ENCODE measurements at regions not wholly inside any gene's neighbourhood (a gene's known extent, or its start where the extent isn't known, plus 50 kb on each side); places are given as distances from the start of the nearest gene placed in this dataset.

DNA sequence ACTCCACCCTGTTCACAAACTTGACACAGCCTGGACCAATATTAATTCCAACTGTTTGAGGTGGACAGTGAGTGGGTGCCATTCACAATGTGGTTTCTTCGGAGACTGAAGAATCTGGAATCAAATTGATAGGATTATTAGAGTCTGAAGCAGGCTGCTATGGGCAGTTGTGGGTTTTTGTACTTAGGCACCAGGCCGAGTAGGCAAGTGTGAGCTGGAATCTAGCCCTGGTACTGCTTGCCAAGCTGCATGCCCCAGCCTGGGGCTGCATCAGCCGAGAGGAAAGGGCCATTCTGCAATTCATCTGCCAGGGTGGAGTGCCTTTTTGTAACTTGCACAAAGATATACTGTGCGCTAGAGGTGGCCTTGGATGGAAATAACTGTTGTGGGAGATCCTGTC lies 654.7 kb upstream of the FANCL start:
- TF ChIP-seq, protein P1, sequence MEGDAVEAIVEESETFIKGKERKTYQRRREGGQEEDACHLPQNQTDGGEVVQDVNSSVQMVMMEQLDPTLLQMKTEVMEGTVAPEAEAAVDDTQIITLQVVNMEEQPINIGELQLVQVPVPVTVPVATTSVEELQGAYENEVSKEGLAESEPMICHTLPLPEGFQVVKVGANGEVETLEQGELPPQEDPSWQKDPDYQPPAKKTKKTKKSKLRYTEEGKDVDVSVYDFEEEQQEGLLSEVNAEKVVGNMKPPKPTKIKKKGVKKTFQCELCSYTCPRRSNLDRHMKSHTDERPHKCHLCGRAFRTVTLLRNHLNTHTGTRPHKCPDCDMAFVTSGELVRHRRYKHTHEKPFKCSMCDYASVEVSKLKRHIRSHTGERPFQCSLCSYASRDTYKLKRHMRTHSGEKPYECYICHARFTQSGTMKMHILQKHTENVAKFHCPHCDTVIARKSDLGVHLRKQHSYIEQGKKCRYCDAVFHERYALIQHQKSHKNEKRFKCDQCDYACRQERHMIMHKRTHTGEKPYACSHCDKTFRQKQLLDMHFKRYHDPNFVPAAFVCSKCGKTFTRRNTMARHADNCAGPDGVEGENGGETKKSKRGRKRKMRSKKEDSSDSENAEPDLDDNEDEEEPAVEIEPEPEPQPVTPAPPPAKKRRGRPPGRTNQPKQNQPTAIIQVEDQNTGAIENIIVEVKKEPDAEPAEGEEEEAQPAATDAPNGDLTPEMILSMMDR (IDR thresholded peaks at IDR 0.05; ENCODE audit: unreplicated experiment), result no peak
- Mint-ChIP-seq H3K27me3 (ENCODE audit: unreplicated experiment) (peaks cover 65% of the 10 kb centered on the region), H3K4me3 (ENCODE audit: low read depth, unreplicated experiment) (no peak overlapping the region), H3K27ac (ENCODE audit: unreplicated experiment) (no peak overlapping the region), H3K4me1 (ENCODE audit: low read depth, unreplicated experiment) (no peaks in the 10 kb centered on the region), H3K9me3 (ENCODE audit: low read depth, unreplicated experiment) (no peaks in the 10 kb centered on the region), H3K36me3 (ENCODE audit: insufficient read depth, unreplicated experiment) (no peaks in the 10 kb centered on the region)
- no peak for DNase-seq
- BruUV-seq (replicated peaks), result no TSS peak
- CTCF ChIA-PET, result no interaction called here
- intact Hi-C loops (cut with micrococcal nuclease; ENCODE audit: unreplicated experiment), result no loop called here

DNA sequence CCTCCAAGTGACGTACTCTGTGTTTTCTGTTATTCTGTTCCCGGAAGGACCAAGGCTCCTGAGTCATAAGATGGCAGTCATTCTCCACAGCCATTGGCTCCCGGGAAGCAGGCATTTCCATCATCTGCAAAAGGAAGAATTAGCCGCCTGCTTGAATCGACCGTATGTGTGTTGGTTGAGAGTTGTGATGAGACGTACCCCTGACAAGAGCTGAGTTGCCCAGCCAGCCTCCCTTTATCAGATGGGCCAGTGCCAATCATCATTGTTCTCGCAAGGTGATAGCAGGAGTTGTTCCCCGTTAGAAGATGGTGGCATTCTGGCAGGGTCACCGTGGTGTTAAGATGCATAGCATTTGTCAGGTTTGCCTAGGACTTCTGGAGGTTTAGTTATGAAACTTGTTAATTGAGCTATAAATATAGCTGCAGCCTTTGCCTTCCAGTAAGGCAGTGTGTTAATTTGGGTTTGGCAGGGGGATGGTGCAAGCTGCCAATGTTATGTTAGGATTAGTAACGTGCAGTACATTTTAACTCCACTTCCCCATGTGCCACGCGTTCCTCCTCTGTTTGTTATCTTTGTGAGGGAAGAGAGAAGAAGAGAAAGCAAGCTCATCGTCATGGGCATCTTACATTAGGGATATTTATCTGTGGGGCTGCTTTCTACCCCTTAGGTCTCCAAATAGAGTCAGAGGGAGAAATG lies 652.7 kb upstream of the FANCL start:
- Mint-ChIP-seq H3K4me3 (ENCODE audit: low read depth, unreplicated experiment) (no peak overlapping the region), H3K27ac (ENCODE audit: unreplicated experiment) (no peak overlapping the region), H3K9me3 (ENCODE audit: low read depth, unreplicated experiment) (no peaks in the 10 kb centered on the region), H3K36me3 (ENCODE audit: insufficient read depth, unreplicated experiment) (no peaks in the 10 kb centered on the region), H3K4me1 (ENCODE audit: low read depth, unreplicated experiment) (no peaks in the 10 kb centered on the region), H3K27me3 (ENCODE audit: unreplicated experiment) (peaks cover 82% of the 10 kb centered on the region)
- DNase-seq, result no peak
- TF ChIP-seq, protein P1 (IDR thresholded peaks at IDR 0.05; ENCODE audit: unreplicated experiment), result no peak
- BruUV-seq (replicated peaks), result no TSS peak
- intact Hi-C loops (cut with micrococcal nuclease; ENCODE audit: unreplicated experiment), result no loop called here
- CTCF ChIA-PET, result no interaction called here

DNA sequence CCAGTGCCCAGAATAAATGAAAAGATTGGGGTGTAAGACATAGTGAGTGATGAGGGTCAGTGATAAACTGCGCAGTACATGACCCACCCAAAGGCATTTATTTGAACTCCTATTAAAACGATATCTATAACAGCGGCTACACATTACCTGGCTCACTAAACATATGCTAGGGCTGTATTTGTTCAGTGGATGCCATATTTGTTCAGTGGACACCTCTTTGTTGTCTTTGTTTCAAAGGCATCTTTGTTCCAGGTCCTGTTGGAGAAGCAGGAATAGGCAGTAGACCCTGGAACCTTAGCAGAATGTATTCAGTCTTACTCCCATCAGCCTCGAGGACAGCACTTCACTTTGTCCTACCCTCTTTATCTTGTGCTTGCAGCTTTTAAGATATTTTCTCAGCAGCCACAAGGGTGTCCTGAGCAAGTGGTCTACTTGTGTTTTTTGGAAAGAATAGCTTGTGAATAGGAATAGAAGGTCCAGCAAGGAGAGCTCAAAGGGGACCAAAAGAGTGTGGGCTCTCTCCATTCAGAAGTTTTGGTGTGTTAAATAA lies 650.8 kb upstream of the FANCL start:
- Mint-ChIP-seq H3K27me3 (ENCODE audit: unreplicated experiment) (peaks cover 87% of the 10 kb centered on the region), H3K4me1 (ENCODE audit: low read depth, unreplicated experiment) (no peaks in the 10 kb centered on the region), H3K4me3 (ENCODE audit: low read depth, unreplicated experiment) (no peak overlapping the region), H3K36me3 (ENCODE audit: insufficient read depth, unreplicated experiment) (no peaks in the 10 kb centered on the region), H3K27ac (ENCODE audit: unreplicated experiment) (no peak overlapping the region), H3K9me3 (ENCODE audit: low read depth, unreplicated experiment) (no peaks in the 10 kb centered on the region)
- intact Hi-C loops (cut with micrococcal nuclease; ENCODE audit: unreplicated experiment), result no loop called here
- no TSS peak for BruUV-seq (replicated peaks)
- DNase-seq, result no peak
- CTCF ChIA-PET, result no interaction called here
- TF ChIP-seq, protein P1 (IDR thresholded peaks at IDR 0.05; ENCODE audit: unreplicated experiment), result no peak

DNA sequence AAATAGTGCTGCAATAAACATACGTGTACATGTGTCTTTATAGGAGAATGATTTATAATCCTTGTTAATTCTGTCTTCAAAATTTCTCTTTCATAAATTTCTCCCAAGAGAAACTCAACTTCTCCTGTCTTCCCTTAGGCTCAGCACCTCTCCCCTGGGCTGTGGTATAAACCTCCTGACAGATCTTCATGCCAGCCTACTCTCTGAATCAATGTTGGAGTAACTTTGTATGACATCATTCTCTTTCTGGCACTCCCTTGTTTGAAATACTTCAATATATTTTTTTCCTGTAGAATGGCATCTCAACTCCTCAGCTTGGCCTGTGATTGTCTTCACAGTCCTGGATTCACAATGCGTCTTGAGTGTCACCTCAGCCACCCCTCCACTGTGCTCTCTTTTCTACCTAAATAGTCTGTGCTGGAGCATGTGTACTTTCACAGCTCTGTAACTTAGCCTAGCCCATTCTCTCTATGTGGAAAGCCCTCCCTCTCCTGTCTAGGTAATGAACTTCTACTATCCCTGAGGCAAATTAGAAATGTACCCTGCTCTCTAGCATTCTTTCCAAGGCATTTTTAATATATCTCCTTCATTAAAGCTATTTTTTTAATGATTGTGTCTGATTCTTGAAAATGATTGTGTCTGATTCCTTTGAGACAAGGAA lies 649.9 kb upstream of the FANCL start:
- Mint-ChIP-seq H3K27ac (ENCODE audit: unreplicated experiment) (no peak overlapping the region), H3K27me3 (ENCODE audit: unreplicated experiment) (peaks cover 78% of the 10 kb centered on the region), H3K4me1 (ENCODE audit: low read depth, unreplicated experiment) (no peaks in the 10 kb centered on the region), H3K36me3 (ENCODE audit: insufficient read depth, unreplicated experiment) (no peaks in the 10 kb centered on the region), H3K9me3 (ENCODE audit: low read depth, unreplicated experiment) (no peaks in the 10 kb centered on the region), H3K4me3 (ENCODE audit: low read depth, unreplicated experiment) (no peak overlapping the region)
- CTCF ChIA-PET, result no interaction called here
- TF ChIP-seq, protein P1 (IDR thresholded peaks at IDR 0.05; ENCODE audit: unreplicated experiment), result no peak
- no peak for DNase-seq
- intact Hi-C loops (cut with micrococcal nuclease; ENCODE audit: unreplicated experiment), result no loop called here
- BruUV-seq (replicated peaks), result no TSS peak

Data from Calu3 (cell line).